NT2/D1 (cell line): ENCODE measurements at regions not wholly inside any gene's neighbourhood (a gene's known extent, or its start where the extent isn't known, plus 50 kb on each side); places are given as distances from the start of the nearest gene placed in this dataset.

ENCODE experiments used
- SUZ12 ChIP-seq: IDR thresholded peaks from 2 replicates; pipeline ENCODE4 v1.6.1; 2011; ENCODE audit not compliant: insufficient read length, insufficient read depth; ENCODE audit errors: extremely low read depth
- YY1 ChIP-seq: IDR thresholded peaks from 2 replicates; pipeline ENCODE4 v1.6.1; 2011; ENCODE audit not compliant: insufficient read length, insufficient read depth
- ZNF274 ChIP-seq: IDR thresholded peaks from 2 replicates; pipeline ENCODE4 v1.6.1; 2011; ENCODE audit warnings: mild to moderate bottlenecking, low read depth, low read length

GRCh38 chr16:85418978-85419491 lies 194.1 kb upstream of the GSE1 start:
- TF ChIP-seq YY1 (no peak), SUZ12 (no peak), ZNF274 (no peak)
